ENCODE measurements at regions not wholly inside any gene's neighbourhood (a gene's known extent, or its start where the extent isn't known, plus 50 kb on each side); places are given as distances from the start of the nearest gene placed in this dataset.

GRCh38 chr3:127444761-127445160 lies 145.8 kb downstream of the TPRA1 start:
- no peak for TF ChIP-seq CTCF (IDR thresholded peaks at IDR 0.05)
- TF ChIP-seq POLR2A (IDR thresholded peaks at IDR 0.05), result no peak
- TF ChIP-seq POLR2AphosphoS5 (IDR thresholded peaks at IDR 0.05), result no peak

All from breast epithelium (tissue), 3 donors.